ENCODE measurements at regions not wholly inside any gene's neighbourhood (a gene's known extent, or its start where the extent isn't known, plus 50 kb on each side); places are given as distances from the start of the nearest gene placed in this dataset.

- no peak for TF ChIP-seq CTCF (IDR thresholded peaks at IDR 0.05; ENCODE audit: low read depth, low read length, poor library complexity, severe bottlenecking)
- no peak for TF ChIP-seq EZH2phosphoT487 (IDR thresholded peaks at IDR 0.05; ENCODE audit: borderline replicate concordance, low read length)
Measured at GRCh38 chr5:71817891-71818290, 98.8 kb downstream of the CARTPT start.

Data from DOHH2 (cell line).